Psoas muscle (tissue), 7 donors: ENCODE measurements at regions not wholly inside any gene's neighbourhood (a gene's known extent, or its start where the extent isn't known, plus 50 kb on each side); places are given as distances from the start of the nearest gene placed in this dataset.

Source experiments
- ATAC-seq, 4 donors: fragments of 200-7000 bp; cut with Tn5 transposase; one replicate each; pipeline ENCODE4 v1.9.1; 2020; ENCODE audit warnings: moderate library complexity in 3 of 4, mild to moderate bottlenecking in 2 of 4
- DNase-seq, 2 donors: peaks; one replicate each; pipeline ENCODE4 v3.0.0-alpha.2; 2020
- H3K27ac ChIP-seq: fragments of 200-600 bp; one replicate; pipeline ENCODE4 v1.8.0; 2022
- H3K27me3 ChIP-seq, 3 donors: fragments of 200-600 bp in 1 of 3; one replicate each; pipeline versions ENCODE4 v1.6.1 to v1.8.0; 2013 to 2022; ENCODE audit warnings: low read length in 2 of 3, mild to moderate bottlenecking in 2 of 3, moderate library complexity in 1 of 3; ENCODE audit not compliant: insufficient read depth in 3 of 3
- H3K36me3 ChIP-seq, 2 donors: fragments of 200-600 bp in 1 of 2; one replicate each; pipeline versions ENCODE4 v1.6.1 to v1.8.0; 2013 to 2022; ENCODE audit warnings: low read depth in 1 of 2, mild to moderate bottlenecking in 1 of 2, moderate library complexity in 1 of 2; ENCODE audit not compliant: insufficient read depth in 1 of 2
- H3K4me1 ChIP-seq: fragments of 200-600 bp; one replicate; pipeline ENCODE4 v1.8.0; 2022
- H3K4me3 ChIP-seq: fragments of 200-600 bp; one replicate; pipeline ENCODE4 v1.8.0; 2022; ENCODE audit warnings: mild to moderate bottlenecking
- H3K9me3 ChIP-seq: fragments of 200-600 bp; one replicate; pipeline ENCODE4 v1.8.0; 2022
- CTCF ChIP-seq: fragments of 200-600 bp; IDR thresholded peaks from one replicate; pipeline ENCODE4 v1.8.0; 2022; ENCODE audit warnings: antibody characterized with exemption
- WGBS, 3 donors: extraction: QIAGEN DNeasy Blood & Tissue Kit; methylation state at CpG; one replicate each; pipeline versions ENCODE4 v1.1.6 to v1.1.7; 2013; 5-methylcytosine and 5-hydroxymethylcytosine counted together
- intact Hi-C, 2 donors: fragments of 100-400 bp; cut with DNase I; formaldehyde crosslinking; loops; one replicate each; pipeline versions ENCODE4 v1.11.0 to v1.14.2; 2022
- donor health status: healthy with polysubstance abuse.
- donor health status: DM: no; HTN: no; CAD: no; lungs with moderate emphysema.
- donor health status: Bipolar disorder and iron deficiency.
- donor health status: healthy.
- donor health status: DM: yes; HTN: yes; CAD: no.
- donor health status: DM: no; HTN: no; CAD: no.
- donor health status: DM: yes; HTN: yes; CAD: no.

GRCh38 chr16:88283596-88283995, 99.2 kb upstream of the ZNF469 start:
- no peak overlapping the region for H3K27ac ChIP-seq
- peaks cover 11% of the 10 kb centered on the region for H3K9me3 ChIP-seq
- DNase-seq (no peak), ATAC-seq (no peak)
- intact Hi-C loops = no loop called here
- H3K27me3 ChIP-seq = peaks cover 0 to 35% (median 3%) of the 10 kb centered on the region in 3 donors
- TF ChIP-seq CTCF = no peak
- H3K4me3 ChIP-seq = no peak overlapping the region
- no peaks in the 10 kb centered on the region for H3K4me1 ChIP-seq
- WGBS, 3 donors = 91 to 94% (median 93%) methylated on average over 12 to 13 of the region's 13 CpGs
- H3K36me3 ChIP-seq = no peaks in the 10 kb centered on the region

- H3K4me1 ChIP-seq = no peaks in the 10 kb centered on the region
- no peak for ATAC-seq
- TF ChIP-seq CTCF = no peak
- WGBS, 3 donors = 85 to 89% (median 89%) methylated on average over 9 of the region's 9 CpGs
- H3K27ac ChIP-seq = no peak overlapping the region
- H3K27me3 ChIP-seq = peaks cover 0 to 39% (median 3%) of the 10 kb centered on the region in 3 donors
- no peaks in the 10 kb centered on the region for H3K36me3 ChIP-seq
- peaks cover 11% of the 10 kb centered on the region for H3K9me3 ChIP-seq
- intact Hi-C loops = no loop called here
- H3K4me3 ChIP-seq = no peak overlapping the region
- no peak for DNase-seq
Observed at GRCh38 chr16:88284101-88284500, 98.7 kb upstream of the ZNF469 start.

DNA sequence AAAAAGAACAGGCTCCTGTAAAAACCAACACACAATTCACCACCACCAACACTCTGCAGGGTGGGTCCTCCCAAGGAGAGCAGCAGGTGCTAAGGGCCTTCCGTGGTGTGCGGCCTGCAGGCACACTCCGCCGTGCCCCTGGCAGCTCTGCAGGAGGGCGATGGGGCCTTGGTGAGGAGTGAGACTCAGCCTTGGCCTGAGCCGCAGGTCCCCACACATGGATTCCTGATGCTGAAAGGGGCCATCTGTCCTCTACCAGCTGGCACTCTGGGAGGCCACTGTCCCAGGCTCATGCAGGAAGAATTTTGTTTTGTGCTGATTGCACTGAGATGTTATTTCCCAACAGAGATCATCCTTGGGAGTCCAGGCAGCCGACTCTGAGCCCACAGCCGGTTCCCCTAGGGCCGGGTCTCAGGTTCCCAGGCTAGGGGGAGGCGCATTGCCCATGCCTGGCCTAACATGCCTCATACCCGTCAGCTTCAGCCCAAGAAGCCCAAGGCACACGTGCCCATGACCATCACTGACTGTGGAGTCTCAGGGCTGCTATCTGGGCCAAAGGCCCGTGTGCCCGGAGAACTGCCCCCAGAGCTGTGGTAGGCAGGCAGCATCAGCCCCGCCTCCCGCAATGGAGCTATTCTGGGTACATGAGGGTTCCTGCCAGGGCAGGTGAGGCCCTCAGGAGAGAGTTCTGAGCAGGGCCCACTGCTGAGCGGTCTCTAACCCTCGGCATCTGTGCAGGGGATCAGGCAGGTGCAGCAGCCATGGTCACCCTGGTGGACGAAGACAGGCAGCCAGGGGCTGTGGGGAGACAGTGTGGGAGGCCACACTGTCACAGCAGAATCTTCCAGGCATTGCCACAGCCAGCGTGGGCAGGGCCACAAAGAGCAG, 97.9 kb upstream of the ZNF469 start:
- H3K27me3 ChIP-seq = peaks cover 0 to 40% (median 3%) of the 10 kb centered on the region in 3 donors
- TF ChIP-seq CTCF = no peak
- WGBS, 3 donors = 56 to 78% (median 56%) methylated on average over 20 of the region's 20 CpGs
- H3K9me3 ChIP-seq = peaks cover 11% of the 10 kb centered on the region
- no peak overlapping the region for H3K27ac ChIP-seq
- no peaks in the 10 kb centered on the region for H3K4me1 ChIP-seq
- H3K4me3 ChIP-seq = no peak overlapping the region
- ATAC-seq (no peak), DNase-seq (no peak)
- intact Hi-C loops = no loop called here
- H3K36me3 ChIP-seq = no peaks in the 10 kb centered on the region

DNA sequence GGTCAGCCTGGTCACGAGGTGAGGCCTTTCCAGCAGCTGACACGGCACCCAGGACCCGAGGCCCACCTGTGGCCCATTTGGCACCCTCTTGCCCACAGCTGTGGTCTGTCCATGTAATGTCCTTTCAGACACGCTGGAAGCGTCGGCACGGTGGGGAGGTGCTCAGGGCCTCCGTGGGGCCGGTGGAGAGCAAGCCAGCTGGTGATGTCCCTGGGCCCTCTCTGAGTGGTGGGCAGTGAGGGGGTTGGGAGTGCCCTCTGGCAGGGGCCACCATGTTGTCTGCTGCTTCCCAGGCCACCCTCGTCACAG, 97.3 kb upstream of the ZNF469 start:
- ATAC-seq (no peak), DNase-seq (no peak)
- intact Hi-C loops = no loop called here
- Histone ChIP-seq H3K4me3 (no peak overlapping the region), H3K9me3 (peaks cover 11% of the 10 kb centered on the region), H3K4me1 (no peaks in the 10 kb centered on the region), H3K27me3 (peaks cover 0 to 40% (median 3%) of the 10 kb centered on the region in 3 donors), H3K36me3 (no peaks in the 10 kb centered on the region), H3K27ac (no peak overlapping the region)
- TF ChIP-seq CTCF = no peak
- WGBS, 3 donors = 32 to 45% (median 44%) methylated on average over 9 to 10 of the region's 10 CpGs
